CD4-positive, alpha-beta T cell (primary cell): ENCODE measurements at regions not wholly inside any gene's neighbourhood (a gene's known extent, or its start where the extent isn't known, plus 50 kb on each side); places are given as distances from the start of the nearest gene placed in this dataset.

Experiments
- ATAC-seq: fragments of 200-7000 bp; cut with Tn5 transposase; one replicate; pipeline ENCODE4 v1.10.0; 2022; ENCODE audit warnings: mild to moderate bottlenecking; ENCODE audit not compliant: poor library complexity
- CTCF ChIA-PET: fragments of 350-600 bp; sonication (Branson Sonifier 250); formaldehyde crosslinking; loops from one replicate; lab custom pipeline; 2021; ENCODE audit warnings: antibody characterized with exemption, inconsistent platforms; lab: Charles Lee
- POLR2A ChIA-PET: fragments of 350-600 bp; sonication (Branson Sonifier 250); formaldehyde crosslinking; loops from one replicate; lab custom pipeline; 2021; ENCODE audit warnings: antibody characterized with exemption, inconsistent platforms; lab: Charles Lee
- DNase-seq, 14 experiments: peaks; one replicate each; pipeline ENCODE4 v3.0.0-alpha.2; 2013 to 2020; ENCODE audit warnings: mixed read lengths in 2 of 14
- H3K27ac ChIP-seq, 2 donors: one replicate each; pipeline versions ENCODE4 v1.5.1 to v1.7.0; 2013; ENCODE audit warnings: low read length in 2 of 2, low read depth in 1 of 2, mild to moderate bottlenecking in 1 of 2
- H3K27me3 ChIP-seq, 2 experiments: 1 replicate in 1 of 2; 2 replicates in 1 of 2; pipeline versions ENCODE4 v1.6.1 to v1.7.0; 2013; ENCODE audit warnings: low read length in 2 of 2, control low read depth in 1 of 2, mild to moderate bottlenecking in 1 of 2, moderate library complexity in 1 of 2; ENCODE audit not compliant: insufficient read depth in 2 of 2, control insufficient read depth in 1 of 2
- H3K36me3 ChIP-seq: one replicate; pipeline ENCODE4 v1.6.1; 2013; ENCODE audit warnings: low read length, control low read depth; ENCODE audit not compliant: insufficient read depth
- H3K4me1 ChIP-seq: one replicate; pipeline ENCODE4 v1.6.1; 2013; ENCODE audit warnings: low read length, control low read depth; ENCODE audit not compliant: insufficient read depth
- H3K4me3 ChIP-seq: one replicate; pipeline ENCODE4 v1.5.1; 2013; ENCODE audit warnings: mild to moderate bottlenecking, low read length, moderate library complexity
- H3K9me3 ChIP-seq, 2 experiments: 1 replicate in 1 of 2; 2 replicates in 1 of 2; pipeline versions ENCODE4 v1.6.1 to v1.7.0; 2013; ENCODE audit warnings: low read length in 2 of 2, mild to moderate bottlenecking in 2 of 2, control low read depth in 1 of 2, moderate library complexity in 1 of 2; ENCODE audit not compliant: control insufficient read depth in 1 of 2, insufficient read depth in 1 of 2
- H3K27ac Mint-ChIP-seq: one replicate; pipeline ENCODE4 v1.8.0; 2020; ENCODE audit warnings: mixed read lengths
- H3K27me3 Mint-ChIP-seq: one replicate; pipeline ENCODE4 v1.8.0; 2021; ENCODE audit warnings: mixed read lengths
- H3K36me3 Mint-ChIP-seq: one replicate; pipeline ENCODE4 v1.8.0; 2021; ENCODE audit warnings: low read depth, mixed read lengths
- H3K4me1 Mint-ChIP-seq: one replicate; pipeline ENCODE4 v1.8.0; 2021; ENCODE audit warnings: low read depth, mixed read lengths
- H3K4me3 Mint-ChIP-seq: one replicate; pipeline ENCODE4 v1.8.0; 2020; ENCODE audit warnings: mild to moderate bottlenecking, mixed read lengths
- H3K9me3 Mint-ChIP-seq: one replicate; pipeline ENCODE4 v1.8.0; 2020; ENCODE audit warnings: mixed read lengths
- CTCF ChIP-seq: fragments of 200-600 bp; IDR thresholded peaks from one replicate; pipeline ENCODE4 v1.8.0; 2022; ENCODE audit warnings: antibody characterized with exemption, mild to moderate bottlenecking
- intact Hi-C, 2 experiments: fragments of 100-400 bp; cut with DNase I in 1 of 2; cut with micrococcal nuclease in 1 of 2; formaldehyde crosslinking; loops; one replicate each; pipeline versions ENCODE4 v1.15.1 to v1.9.0; 2023 to 2025; cut with DNase I, micrococcal nuclease

- intact Hi-C loops = no loop called here
- ChIA-PET POLR2A (no interaction called here), CTCF (no interaction called here)
- Mint-ChIP-seq H3K9me3 (no peaks in the 10 kb centered on the region), H3K27ac (no peak overlapping the region), H3K27me3 (no peaks in the 10 kb centered on the region), H3K36me3 (no peaks in the 10 kb centered on the region), H3K4me1 (no peaks in the 10 kb centered on the region), H3K4me3 (no peak overlapping the region)
- Histone ChIP-seq H3K4me1 (no peaks in the 10 kb centered on the region), H3K27me3 (no peaks in the 10 kb centered on the region), H3K27ac (no peak overlapping the region), H3K36me3 (no peaks in the 10 kb centered on the region), H3K4me3 (no peak overlapping the region), H3K9me3 (no peaks in the 10 kb centered on the region)
- DNase-seq = no peak
- TF ChIP-seq CTCF = no peak
- ATAC-seq = no peak
Observed at GRCh38 chr5:167790462-167791260, 500.8 kb upstream of the WWC1 start.

- H3K27ac ChIP-seq = no peak overlapping the region
- H3K9me3 ChIP-seq = no peaks in the 10 kb centered on the region
- ATAC-seq = no peak
- no peaks in the 10 kb centered on the region for H3K27me3 Mint-ChIP-seq
- H3K4me3 Mint-ChIP-seq = no peak overlapping the region
- ChIA-PET CTCF (no interaction called here), POLR2A (no interaction called here)
- no peaks in the 10 kb centered on the region for H3K36me3 ChIP-seq
- no peak for TF ChIP-seq CTCF
- H3K27ac Mint-ChIP-seq = no peak overlapping the region
- H3K27me3 ChIP-seq = no peaks in the 10 kb centered on the region
- intact Hi-C loops = no loop called here
- H3K36me3 Mint-ChIP-seq = no peaks in the 10 kb centered on the region
- H3K4me3 ChIP-seq = no peak overlapping the region
- no peak for DNase-seq
- no peaks in the 10 kb centered on the region for H3K4me1 Mint-ChIP-seq
- no peaks in the 10 kb centered on the region for H3K9me3 Mint-ChIP-seq
- H3K4me1 ChIP-seq = no peaks in the 10 kb centered on the region
Observed at GRCh38 chr5:167792514-167792913, 498.9 kb upstream of the WWC1 start.

GRCh38 chr5:167793700-167794099, 497.7 kb upstream of the WWC1 start:
- no peaks in the 10 kb centered on the region for H3K36me3 ChIP-seq
- TF ChIP-seq CTCF = no peak
- H3K27ac ChIP-seq = no peak overlapping the region
- ChIA-PET POLR2A (no interaction called here), CTCF (no interaction called here)
- intact Hi-C loops = no loop called here
- DNase-seq = no peak
- no peaks in the 10 kb centered on the region for H3K9me3 ChIP-seq
- H3K4me1 ChIP-seq = no peaks in the 10 kb centered on the region
- no peaks in the 10 kb centered on the region for H3K27me3 ChIP-seq
- H3K4me1 Mint-ChIP-seq = no peaks in the 10 kb centered on the region
- no peak overlapping the region for H3K4me3 Mint-ChIP-seq
- no peaks in the 10 kb centered on the region for H3K27me3 Mint-ChIP-seq
- no peak for ATAC-seq
- no peak overlapping the region for H3K4me3 ChIP-seq
- H3K9me3 Mint-ChIP-seq = no peaks in the 10 kb centered on the region
- no peaks in the 10 kb centered on the region for H3K36me3 Mint-ChIP-seq
- H3K27ac Mint-ChIP-seq = no peak overlapping the region
